ENCODE measurements at regions not wholly inside any gene's neighbourhood (a gene's known extent, or its start where the extent isn't known, plus 50 kb on each side); places are given as distances from the start of the nearest gene placed in this dataset.

DNA sequence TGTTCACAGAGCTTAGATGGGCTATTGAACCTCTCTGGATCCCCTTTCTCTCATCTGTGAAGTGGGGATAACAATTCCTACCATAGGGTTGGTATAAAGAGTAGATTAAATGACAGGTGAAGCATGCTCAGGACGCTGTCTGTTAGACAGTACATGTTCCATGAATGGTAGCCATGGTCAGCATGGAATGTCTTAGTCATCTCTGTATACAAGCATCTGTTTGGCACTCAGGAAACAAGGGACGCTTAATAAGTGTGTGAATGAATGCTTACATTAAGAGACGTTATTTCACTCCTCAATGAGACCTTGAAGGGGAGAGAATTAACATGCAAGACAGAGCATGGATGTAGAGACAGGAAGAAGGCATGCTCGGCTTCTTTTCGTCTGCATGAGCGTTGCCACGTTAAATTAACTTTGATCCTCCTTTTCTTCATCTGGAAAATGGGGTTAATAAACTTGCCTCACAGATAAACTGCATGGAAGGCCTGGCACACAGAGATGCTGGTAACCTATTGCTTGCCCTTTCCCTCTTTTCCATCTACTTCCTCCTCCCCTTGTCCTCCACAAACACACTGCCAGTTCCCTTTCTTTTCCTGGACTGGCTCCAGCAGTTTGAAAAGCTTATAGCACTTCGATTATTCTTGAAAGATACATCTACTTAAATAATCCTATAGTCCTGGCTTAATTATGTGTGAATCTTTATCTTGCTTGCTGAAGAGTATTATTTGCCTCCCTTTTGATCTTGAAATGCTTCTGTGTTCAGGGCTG lies 267.2 kb upstream of the MTNR1B start:
- Histone ChIP-seq H3K27me3 (ENCODE audit: control insufficient read depth in 1 of 2, insufficient read depth in 2 of 2, low read length in 1 of 2) (no peaks in the 10 kb centered on the region), H3K4me3 (ENCODE audit: low read length in 2 of 2) (no peak overlapping the region), H3K9me3 (ENCODE audit: control insufficient read depth, low read length) (no peaks in the 10 kb centered on the region), H3K4me1 (ENCODE audit: control insufficient read depth in 1 of 2, insufficient read depth in 2 of 2, low read length in 2 of 2) (peaks cover 2 to 5% of the 10 kb centered on the region in 2 donors), H3K36me3 (ENCODE audit: control insufficient read depth in 1 of 2, insufficient read depth in 2 of 2, low read length in 1 of 2) (no peaks in the 10 kb centered on the region), H3K27ac (ENCODE audit: low read depth in 1 of 2, low read length in 2 of 2) (no peak overlapping the region)
- DNase-seq (no peak), ATAC-seq (ENCODE audit: low FRiP score) (no peak)
- 86 to 88% methylated on average over 8 of the region's 8 CpGs for WGBS, 2 donors
- intact Hi-C loops (cut with DNase I), result no loop called here

DNA sequence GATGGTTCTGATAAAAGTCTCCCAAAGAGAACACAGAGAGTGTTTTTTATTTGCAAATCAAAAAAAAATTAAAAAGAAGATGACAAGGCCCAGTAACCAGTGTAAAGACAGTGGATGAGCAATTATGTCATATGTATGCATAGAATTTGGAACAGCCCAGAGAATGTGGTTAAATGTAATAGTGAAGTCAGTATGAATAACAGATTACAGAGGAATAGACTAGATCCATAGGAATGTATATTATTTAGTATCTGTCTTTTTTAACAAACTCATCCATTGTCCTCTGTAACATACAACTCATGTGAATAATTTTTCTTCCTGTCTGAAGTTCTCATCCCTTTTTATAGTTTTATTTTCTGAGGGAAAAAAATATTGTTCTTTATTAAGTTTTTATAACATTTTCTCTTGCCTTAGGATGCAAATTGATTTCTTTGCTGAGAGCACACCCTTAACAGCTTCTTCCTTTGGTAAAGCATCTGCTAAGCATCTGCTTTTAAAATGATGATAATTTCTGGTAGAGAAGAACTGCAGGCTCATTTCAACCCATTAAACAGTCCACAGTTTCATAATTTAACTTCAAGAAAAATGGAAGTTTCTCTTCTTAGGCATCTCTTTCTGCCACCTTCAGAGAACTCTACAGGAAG lies 266.5 kb upstream of the MTNR1B start:
- intact Hi-C loops (cut with DNase I), result no loop called here
- Histone ChIP-seq H3K4me1 (ENCODE audit: control insufficient read depth in 1 of 2, insufficient read depth in 2 of 2, low read length in 2 of 2) (peaks cover 4 to 5% of the 10 kb centered on the region in 2 donors), H3K9me3 (ENCODE audit: control insufficient read depth, low read length) (no peaks in the 10 kb centered on the region), H3K27ac (ENCODE audit: low read depth in 1 of 2, low read length in 2 of 2) (no peak overlapping the region), H3K27me3 (ENCODE audit: control insufficient read depth in 1 of 2, insufficient read depth in 2 of 2, low read length in 1 of 2) (no peaks in the 10 kb centered on the region), H3K4me3 (ENCODE audit: low read length in 2 of 2) (no peak overlapping the region), H3K36me3 (ENCODE audit: control insufficient read depth in 1 of 2, insufficient read depth in 2 of 2, low read length in 1 of 2) (no peaks in the 10 kb centered on the region)
- DNase-seq, result no peak
- ATAC-seq (ENCODE audit: low FRiP score), result no peak

- Histone ChIP-seq H3K9me3 (ENCODE audit: control insufficient read depth, low read length) (no peaks in the 10 kb centered on the region), H3K27ac (ENCODE audit: low read depth in 1 of 2, low read length in 2 of 2) (no peak overlapping the region), H3K4me1 (ENCODE audit: control insufficient read depth in 1 of 2, insufficient read depth in 2 of 2, low read length in 2 of 2) (peaks cover 4 to 5% of the 10 kb centered on the region in 2 donors), H3K4me3 (ENCODE audit: low read length in 2 of 2) (no peak overlapping the region), H3K27me3 (ENCODE audit: control insufficient read depth in 1 of 2, insufficient read depth in 2 of 2, low read length in 1 of 2) (no peaks in the 10 kb centered on the region), H3K36me3 (ENCODE audit: control insufficient read depth in 1 of 2, insufficient read depth in 2 of 2, low read length in 1 of 2) (no peaks in the 10 kb centered on the region)
- DNase-seq, result no peak
- intact Hi-C loops (cut with DNase I), result no loop called here
- ATAC-seq (ENCODE audit: low FRiP score), result no peak
- 14 to 17% methylated on average over 3 of the region's 3 CpGs for WGBS, 2 donors
Observed at GRCh38 chr11:92703449-92703830, 266.0 kb upstream of the MTNR1B start.

GRCh38 chr11:92707173-92707619 lies 262.3 kb upstream of the MTNR1B start:
- 54 to 63% methylated on average over 3 of the region's 3 CpGs for WGBS, 2 donors
- intact Hi-C loops (cut with DNase I), result no loop called here
- Histone ChIP-seq H3K27me3 (ENCODE audit: control insufficient read depth in 1 of 2, insufficient read depth in 2 of 2, low read length in 1 of 2) (no peaks in the 10 kb centered on the region), H3K27ac (ENCODE audit: low read depth in 1 of 2, low read length in 2 of 2) (peak overlapping the region; percentile 72 to 94), H3K36me3 (ENCODE audit: control insufficient read depth in 1 of 2, insufficient read depth in 2 of 2, low read length in 1 of 2) (no peaks in the 10 kb centered on the region), H3K9me3 (ENCODE audit: control insufficient read depth, low read length) (no peaks in the 10 kb centered on the region), H3K4me3 (ENCODE audit: low read length in 2 of 2) (no peak overlapping the region), H3K4me1 (ENCODE audit: control insufficient read depth in 1 of 2, insufficient read depth in 2 of 2, low read length in 2 of 2) (peaks cover 5 to 7% of the 10 kb centered on the region in 2 donors)
- DNase-seq, result no peak
- no peak for ATAC-seq (ENCODE audit: low FRiP score)

DNA sequence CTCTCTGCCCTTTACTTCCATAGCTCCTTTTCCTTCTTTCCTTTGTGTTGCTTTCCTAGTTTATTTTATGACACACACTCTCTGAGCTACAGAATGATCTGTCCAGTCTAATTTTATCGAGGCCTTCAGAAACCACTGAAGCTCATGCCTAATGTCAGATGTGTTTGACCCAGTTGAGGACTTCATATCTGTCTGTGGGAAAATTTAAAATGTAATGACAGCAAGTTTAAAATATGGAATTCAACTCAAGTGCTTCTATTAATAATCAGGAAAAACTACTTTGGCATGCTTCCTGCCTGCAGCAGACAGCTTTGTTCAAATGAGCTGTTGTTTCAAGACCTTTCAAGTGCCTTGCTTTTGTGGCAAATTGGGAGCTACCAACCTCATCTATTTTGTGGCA lies 261.8 kb upstream of the MTNR1B start:
- Histone ChIP-seq H3K27ac (ENCODE audit: low read depth in 1 of 2, low read length in 2 of 2) (peak overlapping the region; percentile 72 to 94), H3K27me3 (ENCODE audit: control insufficient read depth in 1 of 2, insufficient read depth in 2 of 2, low read length in 1 of 2) (no peaks in the 10 kb centered on the region), H3K4me3 (ENCODE audit: low read length in 2 of 2) (no peak overlapping the region), H3K4me1 (ENCODE audit: control insufficient read depth in 1 of 2, insufficient read depth in 2 of 2, low read length in 2 of 2) (peaks cover 7 to 8% of the 10 kb centered on the region in 2 donors), H3K9me3 (ENCODE audit: control insufficient read depth, low read length) (no peaks in the 10 kb centered on the region), H3K36me3 (ENCODE audit: control insufficient read depth in 1 of 2, insufficient read depth in 2 of 2, low read length in 1 of 2) (no peaks in the 10 kb centered on the region)
- ATAC-seq (ENCODE audit: low FRiP score), result no peak
- no peak for DNase-seq
- intact Hi-C loops (cut with DNase I), result no loop called here
- WGBS, 2 donors, result 0 to 4% methylated on average over 1 of the region's 1 CpG

- 95 to 97% methylated on average over 4 of the region's 4 CpGs for WGBS, 2 donors
- intact Hi-C loops (cut with DNase I), result no loop called here
- ATAC-seq (ENCODE audit: low FRiP score), result no peak
Observed at GRCh38 chr11:92709329-92709728, 260.1 kb upstream of the MTNR1B start.

GRCh38 chr11:92711926-92712325 lies 257.5 kb upstream of the MTNR1B start:
- ATAC-seq (ENCODE audit: low FRiP score) (no peak), DNase-seq (no peak)
- peaks cover 2 to 10% of the 10 kb centered on the region in 2 donors for H3K4me1 ChIP-seq (ENCODE audit: control insufficient read depth in 1 of 2, insufficient read depth in 2 of 2, low read length in 2 of 2)
- intact Hi-C loops (cut with DNase I), result no loop called here
- no peak overlapping the region for H3K27ac ChIP-seq (ENCODE audit: low read depth in 1 of 2, low read length in 2 of 2)
- no peaks in the 10 kb centered on the region for H3K27me3 ChIP-seq (ENCODE audit: control insufficient read depth in 1 of 2, insufficient read depth in 2 of 2, low read length in 1 of 2)
- H3K36me3 ChIP-seq (ENCODE audit: control insufficient read depth in 1 of 2, insufficient read depth in 2 of 2, low read length in 1 of 2), result no peaks in the 10 kb centered on the region
- WGBS, 2 donors, result 5 to 16% methylated on average over 4 of the region's 4 CpGs
- no peak overlapping the region for H3K4me3 ChIP-seq (ENCODE audit: low read length in 2 of 2)
- no peaks in the 10 kb centered on the region for H3K9me3 ChIP-seq (ENCODE audit: control insufficient read depth, low read length)

More at GRCh38 chr11:92709329-92709728, 260.1 kb upstream of the MTNR1B start:
- Histone ChIP-seq H3K27ac (ENCODE audit: low read depth in 1 of 2, low read length in 2 of 2) (no peak overlapping the region), H3K4me1 (ENCODE audit: control insufficient read depth in 1 of 2, insufficient read depth in 2 of 2, low read length in 2 of 2) (peaks cover 4 to 10% of the 10 kb centered on the region in 2 donors), H3K4me3 (ENCODE audit: low read length in 2 of 2) (no peak overlapping the region), H3K36me3 (ENCODE audit: control insufficient read depth in 1 of 2, insufficient read depth in 2 of 2, low read length in 1 of 2) (no peaks in the 10 kb centered on the region), H3K9me3 (ENCODE audit: control insufficient read depth, low read length) (no peaks in the 10 kb centered on the region), H3K27me3 (ENCODE audit: control insufficient read depth in 1 of 2, insufficient read depth in 2 of 2, low read length in 1 of 2) (no peaks in the 10 kb centered on the region)
- no peak for DNase-seq

DNA sequence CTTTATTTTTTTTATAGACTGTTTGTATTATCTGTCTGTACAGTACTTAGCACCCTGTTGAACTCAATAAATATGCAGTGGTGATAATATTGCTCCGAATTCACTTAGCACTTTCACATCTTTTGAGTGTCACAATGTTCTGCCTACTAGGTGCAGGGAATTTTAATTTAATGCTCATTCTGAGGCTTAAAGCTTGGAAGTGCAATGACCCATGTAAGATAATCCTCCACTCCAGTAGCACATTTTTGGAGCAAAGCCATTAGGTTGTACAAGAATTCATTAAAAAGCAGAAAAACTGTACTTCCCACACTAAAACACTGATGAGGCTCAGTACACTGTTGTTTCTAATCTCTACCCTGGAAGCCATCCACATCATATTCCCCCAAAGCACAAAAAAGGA lies 255.3 kb upstream of the MTNR1B start:
- WGBS, 2 donors, result 91 to 94% methylated on average over 1 of the region's 1 CpG
- no peaks in the 10 kb centered on the region for H3K36me3 ChIP-seq (ENCODE audit: control insufficient read depth in 1 of 2, insufficient read depth in 2 of 2, low read length in 1 of 2)
- ATAC-seq (ENCODE audit: low FRiP score) (no peak), DNase-seq (no peak)
- H3K27ac ChIP-seq (ENCODE audit: low read depth in 1 of 2, low read length in 2 of 2), result no peak overlapping the region
- H3K27me3 ChIP-seq (ENCODE audit: control insufficient read depth in 1 of 2, insufficient read depth in 2 of 2, low read length in 1 of 2), result no peaks in the 10 kb centered on the region
- intact Hi-C loops (cut with DNase I), result no loop called here
- no peaks in the 10 kb centered on the region for H3K9me3 ChIP-seq (ENCODE audit: control insufficient read depth, low read length)
- no peak overlapping the region for H3K4me3 ChIP-seq (ENCODE audit: low read length in 2 of 2)
- H3K4me1 ChIP-seq (ENCODE audit: control insufficient read depth in 1 of 2, insufficient read depth in 2 of 2, low read length in 2 of 2), result peaks cover 2 to 6% of the 10 kb centered on the region in 2 donors

GRCh38 chr11:92717240-92717639 lies 252.2 kb upstream of the MTNR1B start:
- 97 to 99% methylated on average over 1 of the region's 1 CpG for WGBS, 2 donors
- intact Hi-C loops (cut with DNase I), result no loop called here
- DNase-seq, result no peak
- peaks cover 2% of the 10 kb centered on the region in 2 donors for H3K4me1 ChIP-seq (ENCODE audit: control insufficient read depth in 1 of 2, insufficient read depth in 2 of 2, low read length in 2 of 2)
- H3K27ac ChIP-seq (ENCODE audit: low read depth in 1 of 2, low read length in 2 of 2), result no peak overlapping the region
- no peak overlapping the region for H3K4me3 ChIP-seq (ENCODE audit: low read length in 2 of 2)
- H3K9me3 ChIP-seq (ENCODE audit: control insufficient read depth, low read length), result no peaks in the 10 kb centered on the region
- no peaks in the 10 kb centered on the region for H3K36me3 ChIP-seq (ENCODE audit: control insufficient read depth in 1 of 2, insufficient read depth in 2 of 2, low read length in 1 of 2)
- no peak for ATAC-seq (ENCODE audit: low FRiP score)
- H3K27me3 ChIP-seq (ENCODE audit: control insufficient read depth in 1 of 2, insufficient read depth in 2 of 2, low read length in 1 of 2), result no peaks in the 10 kb centered on the region
